Panc1 (cell line): ENCODE measurements at regions not wholly inside any gene's neighbourhood (a gene's known extent, or its start where the extent isn't known, plus 50 kb on each side); places are given as distances from the start of the nearest gene placed in this dataset.

Experiments
- ATAC-seq: fragments of 200-7000 bp; cut with Tn5 transposase; 2 replicates; pipeline ENCODE4 v1.9.1; 2020; ENCODE audit warnings: mild to moderate bottlenecking, moderate library complexity
- BruUV-seq: library from RNA; stranded (reverse); fragments of 400-500 nt; replicated peaks from 2 replicates; lab custom pipeline; 2021; lab: Mats Ljungman, UMichigan
- CTCF ChIA-PET: fragments of 300-600 bp; sonication (Branson Sonifier 250); formaldehyde crosslinking; loops from one replicate; lab custom pipeline; 2022; ENCODE audit warnings: antibody characterized with exemption; lab: Charles Lee
- POLR2A ChIA-PET: fragments of 300-600 bp; sonication (Branson Sonifier 250); formaldehyde crosslinking; loops from one replicate; lab custom pipeline; 2022; ENCODE audit warnings: antibody characterized with exemption; lab: Charles Lee
- DNase-seq: peaks from one replicate; pipeline ENCODE4 v3.0.0-alpha.2; 2010; ENCODE audit warnings: low read depth, low spot score
- H3K27ac ChIP-seq: 2 replicates; pipeline ENCODE4 v1.5.1; 2011; ENCODE audit warnings: mild to moderate bottlenecking, low read length, inconsistent platforms
- H3K27me3 ChIP-seq: fragments of 200-500 bp; sonication (Bioruptor generic); 2 replicates; pipeline ENCODE4 v1.6.0; 2014; ENCODE audit warnings: low read length, inconsistent platforms; ENCODE audit not compliant: control insufficient read depth, insufficient read depth
- H3K36me3 ChIP-seq: fragments of 200-500 bp; sonication (Bioruptor generic); 2 replicates; pipeline ENCODE4 v1.5.1; 2014; ENCODE audit warnings: inconsistent platforms, mild to moderate bottlenecking, low read length, moderate library complexity; ENCODE audit not compliant: control insufficient read depth, insufficient read depth
- H3K4me1 ChIP-seq: 2 replicates; pipeline ENCODE4 v1.5.1; 2011; ENCODE audit warnings: inconsistent platforms, mild to moderate bottlenecking, low read length, moderate library complexity; ENCODE audit not compliant: control insufficient read depth, insufficient read depth
- H3K4me3 ChIP-seq, 2 experiments: 2 replicates each; pipeline ENCODE4 v1.5.1; 2011 to 2012; ENCODE audit warnings: low read depth in 2 of 2, low read length in 2 of 2, mild to moderate bottlenecking in 2 of 2, inconsistent platforms in 1 of 2, moderate library complexity in 1 of 2
- H3K9me3 ChIP-seq: fragments of 200-500 bp; sonication (Bioruptor generic); 2 replicates; pipeline ENCODE4 v1.5.1; 2014; ENCODE audit warnings: low read depth, mild to moderate bottlenecking, inconsistent platforms, low read length, moderate library complexity; ENCODE audit not compliant: control insufficient read depth, insufficient read depth
- POLR2AphosphoS5 ChIP-seq: IDR thresholded peaks from 2 replicates; pipeline ENCODE4 v1.6.1; 2012; ENCODE audit warnings: mild to moderate bottlenecking, low read depth, low read length, moderate library complexity
- SIN3A ChIP-seq: IDR thresholded peaks from 2 replicates; pipeline ENCODE4 v1.6.1; 2012; ENCODE audit warnings: low read depth, mild to moderate bottlenecking, low read length, moderate library complexity, borderline replicate concordance; ENCODE audit not compliant: insufficient read depth
- TCF7L2 ChIP-seq: IDR thresholded peaks from 2 replicates; pipeline ENCODE4 v1.6.1; 2011; ENCODE audit warnings: mild to moderate bottlenecking, low read depth, low read length, inconsistent platforms
- in situ Hi-C: cut with HindIII; loops from 2 replicates; pipeline ENCODE4 v1.10.0; 2016; ENCODE audit warnings: low sequenced_read_pairs, low pct_unique_long_range_greater_than_20kb
- intact Hi-C: fragments of 100-400 bp; cut with micrococcal nuclease; formaldehyde crosslinking; loops from one replicate; pipeline ENCODE4 v1.10.0; 2022; ENCODE audit not compliant: unreplicated experiment
- TF ChIP-seq, protein P1 (sequence below), 2 experiments: IDR thresholded peaks; 2 replicates each; pipeline ENCODE4 v1.6.1; 2011 to 2012; ENCODE audit warnings: low read depth in 2 of 2, control low read depth in 1 of 2, low read length in 1 of 2, mild to moderate bottlenecking in 1 of 2, moderate library complexity in 1 of 2; ENCODE audit not compliant: insufficient read depth in 1 of 2
- TF ChIP-seq, protein P2 (sequence below): fragments of 450-650 bp; IDR thresholded peaks from 2 replicates; pipeline ENCODE4 v1.5.1; 2017; ENCODE audit warnings: mild to moderate bottlenecking

DNA sequence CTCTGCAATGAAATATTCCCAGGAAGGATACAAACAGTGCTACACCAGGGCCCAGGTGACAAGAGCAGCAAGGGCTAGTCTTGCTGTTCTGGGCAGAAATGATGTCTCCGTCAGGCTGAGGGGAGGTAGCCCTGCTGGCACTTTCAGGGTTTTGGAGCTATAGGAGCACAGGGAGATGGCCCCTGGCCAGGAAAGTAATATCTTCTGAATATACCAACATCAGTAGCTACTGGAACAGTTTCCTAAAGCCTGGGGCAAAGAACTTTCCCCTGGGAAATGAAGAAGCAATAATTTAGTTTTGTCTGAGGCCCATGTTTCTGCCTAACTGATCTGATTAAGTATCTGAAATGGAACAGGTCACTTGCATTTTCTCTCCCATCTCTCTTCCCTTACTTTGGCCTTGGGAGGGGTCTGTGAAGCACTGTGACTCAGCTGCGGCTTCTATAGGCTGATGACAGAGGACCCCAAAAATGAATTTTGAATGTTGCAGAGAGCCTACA, 489.1 kb upstream of the PODXL start:
- in situ Hi-C loops (no loop called here), intact Hi-C loops (loop anchor here (5.0 kb wide), 2 partner anchors 98 to 358 kb away; no protein-coding TSS in a partner anchor)
- DNase-seq (no peak), ATAC-seq (no peak)
- no peak overlapping the region for H3K4me3 ChIP-seq
- no peak overlapping the region for H3K27ac ChIP-seq
- POLR2A ChIA-PET, result no interaction called here
- BruUV-seq, result no TSS peak
- peaks cover 4% of the 10 kb centered on the region; the same call in 1 of the 2 replicates for H3K27me3 ChIP-seq
- TF ChIP-seq SIN3A, result no peak
- TF ChIP-seq TCF7L2, result no peak
- no peak for TF ChIP-seq POLR2AphosphoS5
- TF ChIP-seq, protein P1, sequence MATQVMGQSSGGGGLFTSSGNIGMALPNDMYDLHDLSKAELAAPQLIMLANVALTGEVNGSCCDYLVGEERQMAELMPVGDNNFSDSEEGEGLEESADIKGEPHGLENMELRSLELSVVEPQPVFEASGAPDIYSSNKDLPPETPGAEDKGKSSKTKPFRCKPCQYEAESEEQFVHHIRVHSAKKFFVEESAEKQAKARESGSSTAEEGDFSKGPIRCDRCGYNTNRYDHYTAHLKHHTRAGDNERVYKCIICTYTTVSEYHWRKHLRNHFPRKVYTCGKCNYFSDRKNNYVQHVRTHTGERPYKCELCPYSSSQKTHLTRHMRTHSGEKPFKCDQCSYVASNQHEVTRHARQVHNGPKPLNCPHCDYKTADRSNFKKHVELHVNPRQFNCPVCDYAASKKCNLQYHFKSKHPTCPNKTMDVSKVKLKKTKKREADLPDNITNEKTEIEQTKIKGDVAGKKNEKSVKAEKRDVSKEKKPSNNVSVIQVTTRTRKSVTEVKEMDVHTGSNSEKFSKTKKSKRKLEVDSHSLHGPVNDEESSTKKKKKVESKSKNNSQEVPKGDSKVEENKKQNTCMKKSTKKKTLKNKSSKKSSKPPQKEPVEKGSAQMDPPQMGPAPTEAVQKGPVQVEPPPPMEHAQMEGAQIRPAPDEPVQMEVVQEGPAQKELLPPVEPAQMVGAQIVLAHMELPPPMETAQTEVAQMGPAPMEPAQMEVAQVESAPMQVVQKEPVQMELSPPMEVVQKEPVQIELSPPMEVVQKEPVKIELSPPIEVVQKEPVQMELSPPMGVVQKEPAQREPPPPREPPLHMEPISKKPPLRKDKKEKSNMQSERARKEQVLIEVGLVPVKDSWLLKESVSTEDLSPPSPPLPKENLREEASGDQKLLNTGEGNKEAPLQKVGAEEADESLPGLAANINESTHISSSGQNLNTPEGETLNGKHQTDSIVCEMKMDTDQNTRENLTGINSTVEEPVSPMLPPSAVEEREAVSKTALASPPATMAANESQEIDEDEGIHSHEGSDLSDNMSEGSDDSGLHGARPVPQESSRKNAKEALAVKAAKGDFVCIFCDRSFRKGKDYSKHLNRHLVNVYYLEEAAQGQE (IDR thresholded peaks at IDR 0.05; ENCODE audit: insufficient read depth in 1 of 2, low read depth in 2 of 2, low read length in 1 of 2), result no peak
- TF ChIP-seq, protein P2, sequence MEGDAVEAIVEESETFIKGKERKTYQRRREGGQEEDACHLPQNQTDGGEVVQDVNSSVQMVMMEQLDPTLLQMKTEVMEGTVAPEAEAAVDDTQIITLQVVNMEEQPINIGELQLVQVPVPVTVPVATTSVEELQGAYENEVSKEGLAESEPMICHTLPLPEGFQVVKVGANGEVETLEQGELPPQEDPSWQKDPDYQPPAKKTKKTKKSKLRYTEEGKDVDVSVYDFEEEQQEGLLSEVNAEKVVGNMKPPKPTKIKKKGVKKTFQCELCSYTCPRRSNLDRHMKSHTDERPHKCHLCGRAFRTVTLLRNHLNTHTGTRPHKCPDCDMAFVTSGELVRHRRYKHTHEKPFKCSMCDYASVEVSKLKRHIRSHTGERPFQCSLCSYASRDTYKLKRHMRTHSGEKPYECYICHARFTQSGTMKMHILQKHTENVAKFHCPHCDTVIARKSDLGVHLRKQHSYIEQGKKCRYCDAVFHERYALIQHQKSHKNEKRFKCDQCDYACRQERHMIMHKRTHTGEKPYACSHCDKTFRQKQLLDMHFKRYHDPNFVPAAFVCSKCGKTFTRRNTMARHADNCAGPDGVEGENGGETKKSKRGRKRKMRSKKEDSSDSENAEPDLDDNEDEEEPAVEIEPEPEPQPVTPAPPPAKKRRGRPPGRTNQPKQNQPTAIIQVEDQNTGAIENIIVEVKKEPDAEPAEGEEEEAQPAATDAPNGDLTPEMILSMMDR, result no peak
- no peaks in the 10 kb centered on the region for H3K36me3 ChIP-seq
- CTCF ChIA-PET, result no interaction called here
- H3K4me1 ChIP-seq, result no peaks in the 10 kb centered on the region
- H3K9me3 ChIP-seq, result no peaks in the 10 kb centered on the region; the same call in 1 of the 2 replicates

DNA sequence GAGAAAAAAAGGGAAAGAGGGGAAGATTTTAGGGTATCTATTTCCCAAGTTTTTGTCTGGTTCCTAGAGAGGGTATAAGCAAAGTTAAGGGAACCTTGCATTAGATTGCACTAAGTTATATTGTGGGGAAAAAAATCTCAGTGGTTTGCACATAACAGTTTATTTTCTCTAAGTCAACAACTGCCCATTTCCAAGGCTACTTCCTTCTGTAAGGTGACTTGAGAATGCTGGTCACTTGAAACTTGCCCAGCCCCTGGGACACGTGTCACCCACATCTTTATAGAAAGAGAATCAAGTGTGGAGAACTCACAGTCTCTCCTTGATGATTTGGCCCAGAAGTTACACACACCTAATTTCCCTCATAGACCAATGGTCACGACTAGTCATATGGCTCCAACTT, 488.6 kb upstream of the PODXL start:
- no peak overlapping the region for H3K27ac ChIP-seq
- no TSS peak for BruUV-seq
- H3K27me3 ChIP-seq, result peaks cover 4% of the 10 kb centered on the region; the same call in 1 of the 2 replicates
- DNase-seq (no peak), ATAC-seq (no peak)
- intact Hi-C loops (loop anchor here (5.0 kb wide), 2 partner anchors 98 to 358 kb away; no protein-coding TSS in a partner anchor), in situ Hi-C loops (no loop called here)
- POLR2A ChIA-PET, result no interaction called here
- no peak overlapping the region for H3K4me3 ChIP-seq
- H3K4me1 ChIP-seq, result no peaks in the 10 kb centered on the region
- TF ChIP-seq TCF7L2 (no peak), POLR2AphosphoS5 (no peak)
- TF ChIP-seq, protein P1 (IDR thresholded peaks at IDR 0.05; ENCODE audit: insufficient read depth in 1 of 2, low read depth in 2 of 2, low read length in 1 of 2), result no peak
- TF ChIP-seq, protein P2, result no peak
- no peaks in the 10 kb centered on the region for H3K36me3 ChIP-seq
- CTCF ChIA-PET, result no interaction called here
- no peaks in the 10 kb centered on the region; the same call in 1 of the 2 replicates for H3K9me3 ChIP-seq
